Activated T-helper 17 cell treated with anti-CD3 and anti-CD28 coated beads, Interleukin-2, amount 50 U/mL, for 72 hours (primary cell): ENCODE measurements at regions not wholly inside any gene's neighbourhood (a gene's known extent, or its start where the extent isn't known, plus 50 kb on each side); places are given as distances from the start of the nearest gene placed in this dataset.
"Not testable (repeated sequence)": the region's sequence is repeated elsewhere in the genome, so short reads cannot be mapped to it uniquely, and the experiment has no call there.

Source experiments
- ATAC-seq: fragments of 150-1000 bp; cut with Tn5 transposase; replicated peaks from 2 replicates; pipeline ENCODE4 v1.10.0; 2021; ENCODE audit warnings: mild to moderate bottlenecking, moderate library complexity
- H3K27ac Mint-ChIP-seq: one replicate; pipeline ENCODE4 v1.8.0; 2022; ENCODE audit warnings: mixed read lengths
- H3K27me3 Mint-ChIP-seq: one replicate; pipeline ENCODE4 v1.8.0; 2022; ENCODE audit warnings: mixed read lengths
- H3K36me3 Mint-ChIP-seq: one replicate; pipeline ENCODE4 v1.8.0; 2022; ENCODE audit warnings: low read depth, mild to moderate bottlenecking, mixed read lengths
- H3K4me1 Mint-ChIP-seq: one replicate; pipeline ENCODE4 v1.8.0; 2022; ENCODE audit warnings: mixed read lengths
- H3K4me3 Mint-ChIP-seq: one replicate; pipeline ENCODE4 v1.8.0; 2022; ENCODE audit warnings: mild to moderate bottlenecking, mixed read lengths
- H3K9me3 Mint-ChIP-seq: one replicate; pipeline ENCODE4 v1.8.0; 2022; ENCODE audit warnings: mixed read lengths

- no peaks in the 10 kb centered on the region for H3K36me3 Mint-ChIP-seq
- H3K4me3 Mint-ChIP-seq, result no peak overlapping the region
- H3K27me3 Mint-ChIP-seq, result peaks cover 6% of the 10 kb centered on the region
- H3K27ac Mint-ChIP-seq, result no peak overlapping the region
- ATAC-seq, result no peak
- no peaks in the 10 kb centered on the region for H3K4me1 Mint-ChIP-seq
- H3K9me3 Mint-ChIP-seq, result peaks cover 7% of the 10 kb centered on the region
Measured at GRCh38 chr10:44724415-44725174, 186.5 kb upstream of the TMEM72 start.

GRCh38 chr10:44725404-44725803 lies 185.7 kb upstream of the TMEM72 start:
- H3K27me3 Mint-ChIP-seq, result peaks cover 3% of the 10 kb centered on the region

GRCh38 chr10:44731283-44731682 lies 179.9 kb upstream of the TMEM72 start:
- no peaks in the 10 kb centered on the region for H3K4me1 Mint-ChIP-seq

More at GRCh38 chr10:44725404-44725803, 185.7 kb upstream of the TMEM72 start:
- no peak overlapping the region for H3K4me3 Mint-ChIP-seq
- no peaks in the 10 kb centered on the region for H3K36me3 Mint-ChIP-seq
- H3K4me1 Mint-ChIP-seq, result no peaks in the 10 kb centered on the region
- no peak for ATAC-seq
- H3K9me3 Mint-ChIP-seq, result peaks cover 8% of the 10 kb centered on the region
- H3K27ac Mint-ChIP-seq, result no peak overlapping the region

GRCh38 chr10:44733501-44734488 lies 177.3 kb upstream of the TMEM72 start:
- H3K9me3 Mint-ChIP-seq, result peaks cover 8% of the 10 kb centered on the region
- H3K27ac Mint-ChIP-seq, result no peak overlapping the region
- no peak overlapping the region for H3K4me3 Mint-ChIP-seq
- no peaks in the 10 kb centered on the region for H3K4me1 Mint-ChIP-seq
- ATAC-seq, result no peak
- no peaks in the 10 kb centered on the region for H3K36me3 Mint-ChIP-seq
- H3K27me3 Mint-ChIP-seq, result peaks cover 10% of the 10 kb centered on the region

More at GRCh38 chr10:44731283-44731682, 179.9 kb upstream of the TMEM72 start:
- Mint-ChIP-seq H3K27ac (no peak overlapping the region), H3K27me3 (no peaks in the 10 kb centered on the region), H3K4me3 (no peak overlapping the region), H3K9me3 (peaks cover 8% of the 10 kb centered on the region), H3K36me3 (no peaks in the 10 kb centered on the region)
- no peak for ATAC-seq

- Mint-ChIP-seq H3K4me1 (no peaks in the 10 kb centered on the region), H3K9me3 (no peaks in the 10 kb centered on the region), H3K4me3 (no peak overlapping the region), H3K27ac (no peak overlapping the region), H3K27me3 (peaks cover 13% of the 10 kb centered on the region), H3K36me3 (no peaks in the 10 kb centered on the region)
- no peak for ATAC-seq
Measured at GRCh38 chr10:44742248-44742647, 168.9 kb upstream of the TMEM72 start.

- no peak for ATAC-seq
- H3K36me3 Mint-ChIP-seq, result no peaks in the 10 kb centered on the region
- no peaks in the 10 kb centered on the region for H3K4me1 Mint-ChIP-seq
- peaks cover 4% of the 10 kb centered on the region for H3K27me3 Mint-ChIP-seq
- H3K27ac Mint-ChIP-seq, result no peak overlapping the region
- no peak overlapping the region for H3K4me3 Mint-ChIP-seq
- H3K9me3 Mint-ChIP-seq, result no peaks in the 10 kb centered on the region
Measured at GRCh38 chr10:44743535-44743934, 167.6 kb upstream of the TMEM72 start.

- Mint-ChIP-seq H3K4me1 (no peaks in the 10 kb centered on the region), H3K9me3 (no peaks in the 10 kb centered on the region), H3K27ac (no peak overlapping the region), H3K4me3 (no peak overlapping the region), H3K36me3 (no peaks in the 10 kb centered on the region), H3K27me3 (peaks cover 3% of the 10 kb centered on the region)
- no peak for ATAC-seq
Measured at GRCh38 chr10:44745920-44746319, 165.2 kb upstream of the TMEM72 start.

- H3K9me3 Mint-ChIP-seq, result peaks cover 3% of the 10 kb centered on the region
- H3K27ac Mint-ChIP-seq, result no peak overlapping the region
- peaks cover 3% of the 10 kb centered on the region for H3K27me3 Mint-ChIP-seq
- no peak overlapping the region for H3K4me3 Mint-ChIP-seq
- ATAC-seq, result no peak
- H3K36me3 Mint-ChIP-seq, result no peaks in the 10 kb centered on the region
- H3K4me1 Mint-ChIP-seq, result no peaks in the 10 kb centered on the region
Measured at GRCh38 chr10:44747593-44748172, 163.5 kb upstream of the TMEM72 start.

- no peak for ATAC-seq
- no peak overlapping the region for H3K27ac Mint-ChIP-seq
- H3K4me1 Mint-ChIP-seq, result no peaks in the 10 kb centered on the region
- no peak overlapping the region for H3K4me3 Mint-ChIP-seq
- H3K27me3 Mint-ChIP-seq, result peaks cover 3% of the 10 kb centered on the region
- peaks cover 3% of the 10 kb centered on the region for H3K9me3 Mint-ChIP-seq
- H3K36me3 Mint-ChIP-seq, result no peaks in the 10 kb centered on the region
Measured at GRCh38 chr10:44749151-44749550, 162.0 kb upstream of the TMEM72 start.

GRCh38 chr10:44752451-44753441 lies 158.4 kb upstream of the TMEM72 start:
- no peak for ATAC-seq
- H3K27ac Mint-ChIP-seq, result no peak overlapping the region
- no peaks in the 10 kb centered on the region for H3K36me3 Mint-ChIP-seq
- peaks cover 3% of the 10 kb centered on the region for H3K9me3 Mint-ChIP-seq
- H3K27me3 Mint-ChIP-seq, result peaks cover 3% of the 10 kb centered on the region
- no peak overlapping the region for H3K4me3 Mint-ChIP-seq
- H3K4me1 Mint-ChIP-seq, result no peaks in the 10 kb centered on the region

- not testable (repeated sequence) for H3K27ac Mint-ChIP-seq, H3K27me3 Mint-ChIP-seq, H3K4me3 Mint-ChIP-seq, ATAC-seq, H3K4me1 Mint-ChIP-seq, H3K9me3 Mint-ChIP-seq, H3K36me3 Mint-ChIP-seq
Measured at GRCh38 chr10:44754355-44754754, 156.8 kb upstream of the TMEM72 start.

GRCh38 chr10:44755481-44755880 lies 155.7 kb upstream of the TMEM72 start:
- no peak overlapping the region for H3K27ac Mint-ChIP-seq
- H3K27me3 Mint-ChIP-seq, result peaks cover 8% of the 10 kb centered on the region
- no peaks in the 10 kb centered on the region for H3K4me1 Mint-ChIP-seq
- H3K36me3 Mint-ChIP-seq, result no peaks in the 10 kb centered on the region
- peaks cover 3% of the 10 kb centered on the region for H3K9me3 Mint-ChIP-seq
- no peak overlapping the region for H3K4me3 Mint-ChIP-seq
- no peak for ATAC-seq

- peaks cover 8% of the 10 kb centered on the region for H3K27me3 Mint-ChIP-seq
- H3K4me3 Mint-ChIP-seq, result no peak overlapping the region
- H3K4me1 Mint-ChIP-seq, result no peaks in the 10 kb centered on the region
- H3K27ac Mint-ChIP-seq, result no peak overlapping the region
- peaks cover 3% of the 10 kb centered on the region for H3K9me3 Mint-ChIP-seq
- no peak for ATAC-seq
- H3K36me3 Mint-ChIP-seq, result no peaks in the 10 kb centered on the region
Measured at GRCh38 chr10:44756216-44756615, 154.9 kb upstream of the TMEM72 start.
